Sigmoid colon (tissue), 6 donors: ENCODE measurements at regions not wholly inside any gene's neighbourhood (a gene's known extent, or its start where the extent isn't known, plus 50 kb on each side); places are given as distances from the start of the nearest gene placed in this dataset.

Experiments
- DNase-seq: peaks from one replicate; pipeline ENCODE4 v3.0.0-alpha.2; 2019
- H3K27ac ChIP-seq, 4 donors: fragments of 200-600 bp; sonication (generic); one replicate each; pipeline ENCODE4 v1.5.1; 2016 to 2019; ENCODE audit warnings: mild to moderate bottlenecking in 1 of 4
- H3K27me3 ChIP-seq, 3 donors: fragments of 200-600 bp; sonication (generic); one replicate each; pipeline ENCODE4 v1.5.1; 2019; ENCODE audit warnings: mild to moderate bottlenecking in 1 of 3
- H3K36me3 ChIP-seq, 4 donors: fragments of 200-600 bp; sonication (generic); one replicate each; pipeline ENCODE4 v1.5.1; 2016 to 2019
- H3K4me1 ChIP-seq, 4 donors: fragments of 200-600 bp; sonication (generic); one replicate each; pipeline ENCODE4 v1.5.1; 2017 to 2019
- H3K4me3 ChIP-seq, 4 donors: fragments of 200-600 bp; sonication (generic); one replicate each; pipeline ENCODE4 v1.5.1; 2017 to 2019; ENCODE audit warnings: mild to moderate bottlenecking in 2 of 4, moderate library complexity in 1 of 4
- H3K9me3 ChIP-seq, 4 donors: fragments of 200-600 bp in 3 of 4; sonication (generic) in 3 of 4; one replicate each; pipeline versions ENCODE4 v1.5.1 to v1.6.1; 2013 to 2019
- EP300 ChIP-seq, 4 donors: sonication (generic); formaldehyde crosslinking; IDR thresholded peaks; one replicate each; pipeline ENCODE4 v1.6.1; 2017; ENCODE audit warnings: antibody characterized with exemption in 4 of 4
- POLR2A ChIP-seq, 2 donors: fragments of 450-650 bp; IDR thresholded peaks; one replicate each; pipeline ENCODE4 v1.6.1; 2016; ENCODE audit warnings: antibody characterized with exemption in 2 of 2, mild to moderate bottlenecking in 2 of 2, moderate library complexity in 2 of 2
- POLR2AphosphoS5 ChIP-seq, 4 donors: sonication (generic); formaldehyde crosslinking; IDR thresholded peaks; one replicate each; pipeline ENCODE4 v1.6.1; 2017; ENCODE audit warnings: antibody characterized with exemption in 4 of 4
- WGBS, 2 donors: extraction: QIAGEN DNeasy Blood & Tissue Kit; methylation state at CpG; one replicate each; pipeline ENCODE4 v1.1.7; 2013; 5-methylcytosine and 5-hydroxymethylcytosine counted together
- intact Hi-C: fragments of 100-400 bp; cut with DNase I; formaldehyde crosslinking; loops from one replicate; pipeline ENCODE4 v1.15.1; 2023
- TF ChIP-seq, protein P1 (sequence below), 4 experiments: fragments of 450-650 bp in 3 of 4; fragments of 200-600 bp in 1 of 4; IDR thresholded peaks; one replicate each; pipeline ENCODE4 v1.5.1; 2016 to 2019; ENCODE audit warnings: antibody characterized with exemption in 4 of 4, mild to moderate bottlenecking in 3 of 4, moderate library complexity in 2 of 4
- donor health status: healthy with polysubstance abuse.
- donor health status: healthy.

GRCh38 chr2:34005901-34006300 is 406.8 kb upstream of the FAM98A start:
- WGBS, 2 donors, result 66 to 84% methylated on average over 3 of the region's 3 CpGs
- intact Hi-C loops, result no loop called here
- Histone ChIP-seq H3K9me3 (no peaks in the 10 kb centered on the region), H3K36me3 (no peaks in the 10 kb centered on the region), H3K4me1 (no peaks in the 10 kb centered on the region), H3K27me3 (no peaks in the 10 kb centered on the region), H3K27ac (no peak overlapping the region), H3K4me3 (no peak overlapping the region)
- TF ChIP-seq POLR2A (IDR thresholded peaks at IDR 0.05), result no peak
- TF ChIP-seq POLR2AphosphoS5 (IDR thresholded peaks at IDR 0.05), result no peak
- TF ChIP-seq, protein P1, sequence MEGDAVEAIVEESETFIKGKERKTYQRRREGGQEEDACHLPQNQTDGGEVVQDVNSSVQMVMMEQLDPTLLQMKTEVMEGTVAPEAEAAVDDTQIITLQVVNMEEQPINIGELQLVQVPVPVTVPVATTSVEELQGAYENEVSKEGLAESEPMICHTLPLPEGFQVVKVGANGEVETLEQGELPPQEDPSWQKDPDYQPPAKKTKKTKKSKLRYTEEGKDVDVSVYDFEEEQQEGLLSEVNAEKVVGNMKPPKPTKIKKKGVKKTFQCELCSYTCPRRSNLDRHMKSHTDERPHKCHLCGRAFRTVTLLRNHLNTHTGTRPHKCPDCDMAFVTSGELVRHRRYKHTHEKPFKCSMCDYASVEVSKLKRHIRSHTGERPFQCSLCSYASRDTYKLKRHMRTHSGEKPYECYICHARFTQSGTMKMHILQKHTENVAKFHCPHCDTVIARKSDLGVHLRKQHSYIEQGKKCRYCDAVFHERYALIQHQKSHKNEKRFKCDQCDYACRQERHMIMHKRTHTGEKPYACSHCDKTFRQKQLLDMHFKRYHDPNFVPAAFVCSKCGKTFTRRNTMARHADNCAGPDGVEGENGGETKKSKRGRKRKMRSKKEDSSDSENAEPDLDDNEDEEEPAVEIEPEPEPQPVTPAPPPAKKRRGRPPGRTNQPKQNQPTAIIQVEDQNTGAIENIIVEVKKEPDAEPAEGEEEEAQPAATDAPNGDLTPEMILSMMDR (IDR thresholded peaks at IDR 0.05), result no peak
- no peak for TF ChIP-seq EP300 (IDR thresholded peaks at IDR 0.05)
- no peak for DNase-seq

- no peak overlapping the region for H3K4me3 ChIP-seq
- no peaks in the 10 kb centered on the region for H3K4me1 ChIP-seq
- no peak for TF ChIP-seq POLR2AphosphoS5 (IDR thresholded peaks at IDR 0.05)
- TF ChIP-seq EP300 (IDR thresholded peaks at IDR 0.05), result no peak
- TF ChIP-seq POLR2A (IDR thresholded peaks at IDR 0.05), result no peak
- TF ChIP-seq, protein P1 (IDR thresholded peaks at IDR 0.05), result no peak
- DNase-seq, result no peak
- intact Hi-C loops, result no loop called here
- no peaks in the 10 kb centered on the region for H3K36me3 ChIP-seq
- H3K27ac ChIP-seq, result no peak overlapping the region
- H3K9me3 ChIP-seq, result no peaks in the 10 kb centered on the region
- WGBS, 2 donors, result 66 to 77% methylated on average over 6 of the region's 6 CpGs
- H3K27me3 ChIP-seq, result no peaks in the 10 kb centered on the region
These were observed 405.8 kb upstream of the FAM98A start for GRCh38 chr2:34004936-34005335.

- no peak for TF ChIP-seq EP300 (IDR thresholded peaks at IDR 0.05)
- no peak for TF ChIP-seq POLR2AphosphoS5 (IDR thresholded peaks at IDR 0.05)
- TF ChIP-seq, protein P1 (IDR thresholded peaks at IDR 0.05), result no peak
- no peak for TF ChIP-seq POLR2A (IDR thresholded peaks at IDR 0.05)
- DNase-seq, result no peak
- Histone ChIP-seq H3K4me1 (no peaks in the 10 kb centered on the region), H3K36me3 (no peaks in the 10 kb centered on the region), H3K27me3 (no peaks in the 10 kb centered on the region), H3K27ac (no peak overlapping the region), H3K9me3 (no peaks in the 10 kb centered on the region), H3K4me3 (no peak overlapping the region)
- intact Hi-C loops, result no loop called here
- 44 to 55% methylated on average over 4 of the region's 4 CpGs for WGBS, 2 donors
These were observed 404.7 kb upstream of the FAM98A start for GRCh38 chr2:34003795-34004194.

- Histone ChIP-seq H3K36me3 (no peaks in the 10 kb centered on the region), H3K27me3 (no peaks in the 10 kb centered on the region), H3K4me1 (no peaks in the 10 kb centered on the region), H3K9me3 (peaks cover 0 to 5% (median 5%) of the 10 kb centered on the region in 4 donors), H3K27ac (no peak overlapping the region), H3K4me3 (no peak overlapping the region)
- WGBS, 2 donors, result 79 to 82% methylated on average over 2 of the region's 2 CpGs
- TF ChIP-seq POLR2A (IDR thresholded peaks at IDR 0.05), result no peak
- TF ChIP-seq EP300 (IDR thresholded peaks at IDR 0.05), result no peak
- TF ChIP-seq POLR2AphosphoS5 (IDR thresholded peaks at IDR 0.05), result no peak
- TF ChIP-seq, protein P1 (IDR thresholded peaks at IDR 0.05), result no peak
- DNase-seq, result no peak
- intact Hi-C loops, result no loop called here
These were observed 402.5 kb upstream of the FAM98A start for GRCh38 chr2:34001557-34001956.

DNA sequence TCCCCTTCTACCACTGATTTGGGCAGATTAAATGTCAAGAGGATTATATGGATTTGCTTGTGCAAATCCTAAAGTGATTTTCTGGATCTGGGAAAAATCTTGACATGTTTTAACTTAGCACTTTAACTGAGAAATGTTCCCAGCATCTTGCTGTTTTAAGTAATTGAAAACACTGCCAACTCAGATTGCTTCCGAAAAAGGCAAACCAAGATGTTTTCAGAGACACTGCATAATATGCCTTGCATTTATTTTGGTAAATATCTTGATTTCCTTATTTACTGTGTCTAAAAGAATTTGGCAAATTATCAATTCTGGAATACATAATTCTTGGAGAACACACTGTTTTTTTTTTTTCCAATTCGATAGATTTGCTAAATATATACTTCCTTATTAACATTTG is 385.0 kb upstream of the FAM98A start:
- Histone ChIP-seq H3K36me3 (no peaks in the 10 kb centered on the region), H3K4me3 (no peak overlapping the region), H3K27me3 (no peaks in the 10 kb centered on the region), H3K27ac (no peak overlapping the region), H3K4me1 (no peaks in the 10 kb centered on the region), H3K9me3 (no peaks in the 10 kb centered on the region)
- TF ChIP-seq, protein P1 (IDR thresholded peaks at IDR 0.05), result no peak
- TF ChIP-seq POLR2A (IDR thresholded peaks at IDR 0.05) (no peak), POLR2AphosphoS5 (IDR thresholded peaks at IDR 0.05) (no peak), EP300 (IDR thresholded peaks at IDR 0.05) (no peak)
- no peak for DNase-seq
- intact Hi-C loops, result no loop called here
- 71 to 78% methylated on average over 2 of the region's 2 CpGs for WGBS, 2 donors
